ENCODE measurements at regions not wholly inside any gene's neighbourhood (a gene's known extent, or its start where the extent isn't known, plus 50 kb on each side); places are given as distances from the start of the nearest gene placed in this dataset.

DNA sequence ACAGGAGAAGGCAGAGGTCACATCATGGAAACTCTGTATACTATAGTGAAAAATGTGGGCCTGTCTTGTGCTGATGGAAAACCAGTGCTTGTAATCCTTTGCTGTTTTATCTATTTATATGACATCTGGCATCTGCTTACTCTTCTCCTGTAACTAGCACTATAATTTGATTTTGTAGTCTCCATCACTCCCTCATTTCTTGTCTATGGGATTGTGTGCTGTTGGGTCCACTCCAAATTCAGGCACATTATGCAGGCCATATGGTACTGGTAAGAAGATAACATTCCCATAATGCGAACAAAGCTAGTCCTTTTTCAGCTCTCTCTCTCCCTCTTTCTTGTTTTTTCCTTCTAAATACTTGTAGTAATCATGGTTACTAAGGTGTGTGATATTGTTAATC, 581.2 kb upstream of the IGFBP7 start:
- no peak overlapping the region for H3K27ac ChIP-seq (ENCODE audit: low read depth, low read length)
- H3K27me3 ChIP-seq (ENCODE audit: control insufficient read depth in 3 of 3, insufficient read depth in 3 of 3, low read length in 3 of 3): no peaks in the 10 kb centered on the region
- H3K9me3 ChIP-seq (ENCODE audit: control insufficient read depth in 3 of 3, low read length in 3 of 3): no peaks in the 10 kb centered on the region
- H3K4me3 ChIP-seq (ENCODE audit: low read length in 3 of 3): no peak overlapping the region
- H3K9ac ChIP-seq (ENCODE audit: low read depth in 1 of 3, low read length in 3 of 3): no peak overlapping the region
- no peaks in the 10 kb centered on the region for H3K4me1 ChIP-seq (ENCODE audit: control insufficient read depth in 3 of 3, insufficient read depth in 3 of 3, low read length in 3 of 3)
- no peaks in the 10 kb centered on the region for H3K36me3 ChIP-seq (ENCODE audit: control insufficient read depth in 3 of 3, insufficient read depth in 3 of 3, low read length in 3 of 3)

- Histone ChIP-seq H3K9ac (ENCODE audit: low read depth in 1 of 3, low read length in 3 of 3) (no peak overlapping the region), H3K9me3 (ENCODE audit: control insufficient read depth in 3 of 3, low read length in 3 of 3) (no peaks in the 10 kb centered on the region), H3K4me3 (ENCODE audit: low read length in 3 of 3) (no peak overlapping the region), H3K36me3 (ENCODE audit: control insufficient read depth in 3 of 3, insufficient read depth in 3 of 3, low read length in 3 of 3) (no peaks in the 10 kb centered on the region), H3K27me3 (ENCODE audit: control insufficient read depth in 3 of 3, insufficient read depth in 3 of 3, low read length in 3 of 3) (no peaks in the 10 kb centered on the region), H3K4me1 (ENCODE audit: control insufficient read depth in 3 of 3, insufficient read depth in 3 of 3, low read length in 3 of 3) (no peaks in the 10 kb centered on the region), H3K27ac (ENCODE audit: low read depth, low read length) (no peak overlapping the region)
Measured at GRCh38 chr4:57689693-57690205, 579.6 kb upstream of the IGFBP7 start.

DNA sequence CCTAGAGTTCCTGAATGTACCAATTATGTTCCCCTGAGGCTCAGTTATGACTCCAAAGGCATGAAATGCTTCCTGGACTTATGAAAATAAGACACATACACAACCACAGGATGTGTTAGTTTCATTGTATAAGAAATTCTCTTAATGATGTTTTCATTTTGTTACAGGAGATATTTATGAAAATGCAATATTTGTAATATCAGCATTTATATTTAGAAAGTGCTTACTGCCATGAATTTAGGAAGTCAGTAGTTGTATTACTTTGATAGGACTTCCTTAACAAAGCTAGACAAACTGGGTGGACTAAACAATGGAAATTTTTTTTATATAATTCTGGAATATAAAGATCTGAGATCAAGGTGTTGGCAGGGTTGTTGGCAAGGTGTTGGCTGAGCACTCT, 572.1 kb upstream of the IGFBP7 start:
- Histone ChIP-seq H3K4me1 (ENCODE audit: control insufficient read depth in 3 of 3, insufficient read depth in 3 of 3, low read length in 3 of 3) (no peaks in the 10 kb centered on the region), H3K9me3 (ENCODE audit: control insufficient read depth in 3 of 3, low read length in 3 of 3) (no peaks in the 10 kb centered on the region), H3K4me3 (ENCODE audit: low read length in 3 of 3) (no peak overlapping the region), H3K27ac (ENCODE audit: low read depth, low read length) (no peak overlapping the region), H3K36me3 (ENCODE audit: control insufficient read depth in 3 of 3, insufficient read depth in 3 of 3, low read length in 3 of 3) (no peaks in the 10 kb centered on the region), H3K27me3 (ENCODE audit: control insufficient read depth in 3 of 3, insufficient read depth in 3 of 3, low read length in 3 of 3) (no peaks in the 10 kb centered on the region), H3K9ac (ENCODE audit: low read depth in 1 of 3, low read length in 3 of 3) (no peak overlapping the region)

DNA sequence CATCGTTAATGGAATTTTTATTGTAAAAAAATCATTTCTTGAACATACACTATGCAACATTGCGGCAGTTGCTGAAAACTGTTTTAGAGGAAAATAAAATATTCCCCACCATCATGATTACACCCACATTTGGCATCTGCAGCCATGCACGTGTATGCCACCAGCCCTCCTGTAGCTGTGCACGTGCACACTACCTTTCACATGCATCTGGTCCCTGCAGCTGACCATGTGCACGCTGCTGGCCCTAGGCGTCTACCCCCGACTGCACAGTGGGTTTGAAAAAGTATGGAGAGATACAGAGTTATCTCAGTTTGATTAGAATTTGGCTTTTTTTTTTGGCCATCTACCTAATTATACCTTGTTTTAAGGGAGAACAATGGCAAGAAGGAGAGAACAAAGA, 569.8 kb upstream of the IGFBP7 start:
- Histone ChIP-seq H3K27me3 (ENCODE audit: control insufficient read depth in 3 of 3, insufficient read depth in 3 of 3, low read length in 3 of 3) (no peaks in the 10 kb centered on the region), H3K4me1 (ENCODE audit: control insufficient read depth in 3 of 3, insufficient read depth in 3 of 3, low read length in 3 of 3) (no peaks in the 10 kb centered on the region), H3K36me3 (ENCODE audit: control insufficient read depth in 3 of 3, insufficient read depth in 3 of 3, low read length in 3 of 3) (no peaks in the 10 kb centered on the region), H3K9me3 (ENCODE audit: control insufficient read depth in 3 of 3, low read length in 3 of 3) (no peaks in the 10 kb centered on the region), H3K4me3 (ENCODE audit: low read length in 3 of 3) (no peak overlapping the region), H3K27ac (ENCODE audit: low read depth, low read length) (no peak overlapping the region), H3K9ac (ENCODE audit: low read depth in 1 of 3, low read length in 3 of 3) (no peak overlapping the region)

DNA sequence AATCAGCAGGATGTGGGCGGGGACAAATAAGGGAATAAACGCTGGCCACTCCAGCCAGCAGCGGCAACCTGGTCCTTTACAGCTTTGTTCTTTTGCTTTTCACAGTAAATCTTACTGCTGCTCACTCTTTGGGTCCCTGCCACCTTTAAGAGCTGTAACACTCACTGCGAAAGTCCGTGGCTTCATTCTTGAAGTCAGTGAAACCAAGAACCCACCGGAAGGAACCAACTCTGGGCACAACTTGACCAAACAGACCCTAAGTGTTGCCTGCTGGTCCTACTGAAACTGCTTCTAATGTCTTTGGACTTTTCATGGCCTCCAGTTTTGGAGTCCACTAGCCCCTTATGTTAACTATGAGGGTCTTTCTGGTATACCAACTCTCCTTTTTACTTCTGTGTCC, 566.2 kb upstream of the IGFBP7 start:
- no peaks in the 10 kb centered on the region for H3K4me1 ChIP-seq (ENCODE audit: control insufficient read depth in 3 of 3, insufficient read depth in 3 of 3, low read length in 3 of 3)
- H3K4me3 ChIP-seq (ENCODE audit: low read length in 3 of 3): no peak overlapping the region
- H3K27ac ChIP-seq (ENCODE audit: low read depth, low read length): no peak overlapping the region
- no peaks in the 10 kb centered on the region for H3K36me3 ChIP-seq (ENCODE audit: control insufficient read depth in 3 of 3, insufficient read depth in 3 of 3, low read length in 3 of 3)
- H3K27me3 ChIP-seq (ENCODE audit: control insufficient read depth in 3 of 3, insufficient read depth in 3 of 3, low read length in 3 of 3): no peaks in the 10 kb centered on the region
- H3K9ac ChIP-seq (ENCODE audit: low read depth in 1 of 3, low read length in 3 of 3): no peak overlapping the region
- H3K9me3 ChIP-seq (ENCODE audit: control insufficient read depth in 3 of 3, low read length in 3 of 3): no peaks in the 10 kb centered on the region

DNA sequence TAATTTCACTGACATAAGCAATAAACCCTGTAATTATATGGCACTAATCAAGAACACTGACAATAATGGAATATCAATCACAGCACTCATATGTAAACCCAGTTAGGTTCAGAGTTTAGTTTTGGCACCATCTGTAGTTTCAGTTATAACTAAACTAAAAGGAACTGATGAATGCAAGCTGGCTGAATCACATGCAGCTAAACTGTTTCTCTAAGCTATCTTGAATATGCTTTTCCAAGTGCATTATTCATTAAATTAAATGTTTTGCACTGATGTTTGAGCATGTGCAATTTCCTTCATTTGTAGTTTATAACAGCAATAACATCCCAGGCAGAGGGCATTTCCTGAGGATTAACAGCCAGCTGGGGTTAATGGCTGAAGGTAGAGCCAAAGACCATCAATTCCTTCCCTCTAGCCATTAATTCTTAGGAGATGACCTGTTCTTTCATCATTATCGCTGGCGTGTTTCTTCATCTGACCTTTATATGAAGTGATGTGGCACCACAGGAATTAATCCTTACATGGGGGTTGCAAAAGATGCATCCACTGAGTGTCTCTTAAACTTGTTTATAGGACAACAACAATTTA, 562.8 kb upstream of the IGFBP7 start:
- H3K4me3 ChIP-seq (ENCODE audit: low read length in 3 of 3): no peak overlapping the region
- H3K36me3 ChIP-seq (ENCODE audit: control insufficient read depth in 3 of 3, insufficient read depth in 3 of 3, low read length in 3 of 3): no peaks in the 10 kb centered on the region
- no peaks in the 10 kb centered on the region for H3K4me1 ChIP-seq (ENCODE audit: control insufficient read depth in 3 of 3, insufficient read depth in 3 of 3, low read length in 3 of 3)
- no peaks in the 10 kb centered on the region for H3K27me3 ChIP-seq (ENCODE audit: control insufficient read depth in 3 of 3, insufficient read depth in 3 of 3, low read length in 3 of 3)
- H3K9me3 ChIP-seq (ENCODE audit: control insufficient read depth in 3 of 3, low read length in 3 of 3): no peaks in the 10 kb centered on the region
- H3K27ac ChIP-seq (ENCODE audit: low read depth, low read length): no peak overlapping the region
- no peak overlapping the region for H3K9ac ChIP-seq (ENCODE audit: low read depth in 1 of 3, low read length in 3 of 3)

GRCh38 chr4:57668621-57669020, 558.4 kb upstream of the IGFBP7 start:
- H3K36me3 ChIP-seq (ENCODE audit: control insufficient read depth in 3 of 3, insufficient read depth in 3 of 3, low read length in 3 of 3): no peaks in the 10 kb centered on the region

GRCh38 chr4:57665806-57666205, 555.6 kb upstream of the IGFBP7 start:
- H3K36me3 ChIP-seq (ENCODE audit: control insufficient read depth in 3 of 3, insufficient read depth in 3 of 3, low read length in 3 of 3): no peaks in the 10 kb centered on the region

More at GRCh38 chr4:57668621-57669020, 558.4 kb upstream of the IGFBP7 start:
- Histone ChIP-seq H3K9me3 (ENCODE audit: control insufficient read depth in 3 of 3, low read length in 3 of 3) (no peaks in the 10 kb centered on the region), H3K27ac (ENCODE audit: low read depth, low read length) (no peak overlapping the region), H3K9ac (ENCODE audit: low read depth in 1 of 3, low read length in 3 of 3) (no peak overlapping the region), H3K27me3 (ENCODE audit: control insufficient read depth in 3 of 3, insufficient read depth in 3 of 3, low read length in 3 of 3) (peaks cover 0 to 4% (median 0%) of the 10 kb centered on the region in 3 donors), H3K4me3 (ENCODE audit: low read length in 3 of 3) (no peak overlapping the region), H3K4me1 (ENCODE audit: control insufficient read depth in 3 of 3, insufficient read depth in 3 of 3, low read length in 3 of 3) (no peaks in the 10 kb centered on the region)

GRCh38 chr4:57661517-57662090, 551.4 kb upstream of the IGFBP7 start:
- Histone ChIP-seq H3K36me3 (ENCODE audit: control insufficient read depth in 3 of 3, insufficient read depth in 3 of 3, low read length in 3 of 3) (no peaks in the 10 kb centered on the region), H3K27me3 (ENCODE audit: control insufficient read depth in 3 of 3, insufficient read depth in 3 of 3, low read length in 3 of 3) (peaks cover 0 to 4% (median 0%) of the 10 kb centered on the region in 3 donors), H3K4me1 (ENCODE audit: control insufficient read depth in 3 of 3, insufficient read depth in 3 of 3, low read length in 3 of 3) (no peaks in the 10 kb centered on the region), H3K27ac (ENCODE audit: low read depth, low read length) (no peak overlapping the region), H3K9ac (ENCODE audit: low read depth in 1 of 3, low read length in 3 of 3) (no peak overlapping the region), H3K4me3 (ENCODE audit: low read length in 3 of 3) (no peak overlapping the region), H3K9me3 (ENCODE audit: control insufficient read depth in 3 of 3, low read length in 3 of 3) (no peaks in the 10 kb centered on the region)

More at GRCh38 chr4:57665806-57666205, 555.6 kb upstream of the IGFBP7 start:
- no peak overlapping the region for H3K27ac ChIP-seq (ENCODE audit: low read depth, low read length)
- H3K9me3 ChIP-seq (ENCODE audit: control insufficient read depth in 3 of 3, low read length in 3 of 3): no peaks in the 10 kb centered on the region
- no peak overlapping the region for H3K9ac ChIP-seq (ENCODE audit: low read depth in 1 of 3, low read length in 3 of 3)
- H3K4me1 ChIP-seq (ENCODE audit: control insufficient read depth in 3 of 3, insufficient read depth in 3 of 3, low read length in 3 of 3): no peaks in the 10 kb centered on the region
- peaks cover 0 to 4% (median 0%) of the 10 kb centered on the region in 3 donors for H3K27me3 ChIP-seq (ENCODE audit: control insufficient read depth in 3 of 3, insufficient read depth in 3 of 3, low read length in 3 of 3)
- H3K4me3 ChIP-seq (ENCODE audit: low read length in 3 of 3): no peak overlapping the region

- no peaks in the 10 kb centered on the region for H3K9me3 ChIP-seq (ENCODE audit: control insufficient read depth in 3 of 3, low read length in 3 of 3)
- H3K4me1 ChIP-seq (ENCODE audit: control insufficient read depth in 3 of 3, insufficient read depth in 3 of 3, low read length in 3 of 3): no peaks in the 10 kb centered on the region
- no peak overlapping the region for H3K4me3 ChIP-seq (ENCODE audit: low read length in 3 of 3)
- no peaks in the 10 kb centered on the region for H3K27me3 ChIP-seq (ENCODE audit: control insufficient read depth in 3 of 3, insufficient read depth in 3 of 3, low read length in 3 of 3)
- H3K36me3 ChIP-seq (ENCODE audit: control insufficient read depth in 3 of 3, insufficient read depth in 3 of 3, low read length in 3 of 3): no peaks in the 10 kb centered on the region
- no peak overlapping the region for H3K9ac ChIP-seq (ENCODE audit: low read depth in 1 of 3, low read length in 3 of 3)
- H3K27ac ChIP-seq (ENCODE audit: low read depth, low read length): no peak overlapping the region
Measured at GRCh38 chr4:57658673-57659072, 548.5 kb upstream of the IGFBP7 start.

All from skeletal muscle tissue (tissue), 3 donors.